ENCODE measurements at regions not wholly inside any gene's neighbourhood (a gene's known extent, or its start where the extent isn't known, plus 50 kb on each side); places are given as distances from the start of the nearest gene placed in this dataset.

DNA sequence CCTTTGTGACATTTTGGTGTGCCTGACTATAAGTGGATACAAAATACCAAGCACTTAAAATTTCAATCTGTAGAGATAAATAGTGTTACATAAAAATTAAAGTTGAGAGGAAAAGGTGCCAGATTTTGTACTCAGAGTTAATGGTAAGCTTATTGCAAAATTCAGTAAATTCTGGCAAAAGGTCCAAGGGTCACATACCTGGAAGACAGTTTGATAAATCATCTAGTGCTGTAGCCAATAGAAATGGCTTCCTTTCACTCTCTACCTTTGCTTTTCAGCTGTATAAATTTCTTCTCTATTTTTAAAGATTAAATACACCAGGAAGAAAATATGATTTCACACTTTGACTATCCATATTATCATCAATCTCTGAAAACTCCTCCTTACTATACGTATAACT is 690.2 kb upstream of the NRSN1 start:
- TF ChIP-seq POLR2A (IDR thresholded peaks at IDR 0.05), result no peak
- TF ChIP-seq, protein P1, sequence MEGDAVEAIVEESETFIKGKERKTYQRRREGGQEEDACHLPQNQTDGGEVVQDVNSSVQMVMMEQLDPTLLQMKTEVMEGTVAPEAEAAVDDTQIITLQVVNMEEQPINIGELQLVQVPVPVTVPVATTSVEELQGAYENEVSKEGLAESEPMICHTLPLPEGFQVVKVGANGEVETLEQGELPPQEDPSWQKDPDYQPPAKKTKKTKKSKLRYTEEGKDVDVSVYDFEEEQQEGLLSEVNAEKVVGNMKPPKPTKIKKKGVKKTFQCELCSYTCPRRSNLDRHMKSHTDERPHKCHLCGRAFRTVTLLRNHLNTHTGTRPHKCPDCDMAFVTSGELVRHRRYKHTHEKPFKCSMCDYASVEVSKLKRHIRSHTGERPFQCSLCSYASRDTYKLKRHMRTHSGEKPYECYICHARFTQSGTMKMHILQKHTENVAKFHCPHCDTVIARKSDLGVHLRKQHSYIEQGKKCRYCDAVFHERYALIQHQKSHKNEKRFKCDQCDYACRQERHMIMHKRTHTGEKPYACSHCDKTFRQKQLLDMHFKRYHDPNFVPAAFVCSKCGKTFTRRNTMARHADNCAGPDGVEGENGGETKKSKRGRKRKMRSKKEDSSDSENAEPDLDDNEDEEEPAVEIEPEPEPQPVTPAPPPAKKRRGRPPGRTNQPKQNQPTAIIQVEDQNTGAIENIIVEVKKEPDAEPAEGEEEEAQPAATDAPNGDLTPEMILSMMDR (IDR thresholded peaks at IDR 0.05), result no peak
